GM23338 (cell line): ENCODE measurements at regions not wholly inside any gene's neighbourhood (a gene's known extent, or its start where the extent isn't known, plus 50 kb on each side); places are given as distances from the start of the nearest gene placed in this dataset.

Source experiments
- ATAC-seq: fragments of 200-7000 bp; cut with Tn5 transposase; 3 replicates; pipeline ENCODE4 v1.9.1; 2020
- DNase-seq: peaks from one replicate; pipeline ENCODE4 v3.0.0-alpha.2; 2015; ENCODE audit warnings: low spot score
- H2AFZ ChIP-seq: fragments of 200-600 bp; sonication (generic); 2 replicates; pipeline ENCODE4 v1.8.0; 2016; ENCODE audit warnings: antibody characterized with exemption, mild to moderate bottlenecking, moderate library complexity
- H3F3A ChIP-seq: fragments of 200-600 bp; sonication (generic); replicated peaks from 2 replicates; pipeline ENCODE4 v1.8.0; 2017; ENCODE audit warnings: antibody characterized with exemption, mixed run types, low read depth
- H3K27ac ChIP-seq: fragments of 200-600 bp; sonication (generic); 2 replicates; pipeline ENCODE4 v1.6.1; 2016; ENCODE audit warnings: low read depth
- H3K27me3 ChIP-seq: fragments of 200-600 bp; sonication (generic); 2 replicates; pipeline ENCODE4 v1.8.0; 2016; ENCODE audit warnings: mild to moderate bottlenecking, mixed run types, moderate library complexity; ENCODE audit not compliant: insufficient read depth
- H3K36me3 ChIP-seq: fragments of 200-600 bp; sonication (generic); 2 replicates; pipeline ENCODE4 v1.8.0; 2016; ENCODE audit warnings: mild to moderate bottlenecking; ENCODE audit not compliant: insufficient read depth
- H3K4me1 ChIP-seq: fragments of 200-600 bp; sonication (generic); 2 replicates; pipeline ENCODE4 v1.8.0; 2016; ENCODE audit warnings: mild to moderate bottlenecking, moderate library complexity; ENCODE audit not compliant: insufficient read depth
- H3K4me2 ChIP-seq: fragments of 200-600 bp; sonication (generic); 2 replicates; pipeline ENCODE4 v1.7.1; 2017; ENCODE audit warnings: mixed run types
- H3K4me3 ChIP-seq: fragments of 200-600 bp; sonication (generic); 2 replicates; pipeline ENCODE4 v1.6.1; 2016; ENCODE audit warnings: mixed run types
- H3K79me2 ChIP-seq: fragments of 200-600 bp; sonication (generic); replicated peaks from 2 replicates; pipeline ENCODE4 v1.8.0; 2017; ENCODE audit warnings: mild to moderate bottlenecking; ENCODE audit not compliant: insufficient read depth
- H3K9me2 ChIP-seq: fragments of 200-600 bp; sonication (generic); 2 replicates; pipeline ENCODE4 v1.8.0; 2017; ENCODE audit not compliant: insufficient read depth
- H4K20me1 ChIP-seq: fragments of 200-600 bp; sonication (generic); replicated peaks from 2 replicates; pipeline ENCODE4 v1.8.0; 2017; ENCODE audit warnings: mild to moderate bottlenecking; ENCODE audit not compliant: insufficient read depth
- H3K27ac Mint-ChIP-seq: 2 replicates; pipeline ENCODE4 v1.8.0; 2020; ENCODE audit warnings: inconsistent platforms, mild to moderate bottlenecking, moderate library complexity, mixed read lengths
- H3K27me3 Mint-ChIP-seq: 3 replicates; pipeline ENCODE4 v1.8.0; 2022; ENCODE audit warnings: low read depth, mild to moderate bottlenecking, moderate library complexity, mixed read lengths, inconsistent platforms; ENCODE audit not compliant: insufficient read depth, poor library complexity
- H3K36me3 Mint-ChIP-seq: 3 replicates; pipeline ENCODE4 v1.8.0; 2021; ENCODE audit warnings: low read depth, mild to moderate bottlenecking, inconsistent platforms, moderate library complexity, mixed read lengths
- H3K4me1 Mint-ChIP-seq: 3 replicates; pipeline ENCODE4 v1.8.0; 2020; ENCODE audit warnings: mild to moderate bottlenecking, inconsistent platforms, mixed read lengths
- H3K4me3 Mint-ChIP-seq: 3 replicates; pipeline ENCODE4 v1.8.0; 2021; ENCODE audit warnings: moderate library complexity, mild to moderate bottlenecking, inconsistent platforms, mixed read lengths
- H3K9me3 Mint-ChIP-seq: 3 replicates; pipeline ENCODE4 v1.8.0; 2020; ENCODE audit warnings: moderate library complexity, mild to moderate bottlenecking, inconsistent platforms, mixed read lengths
- CREB1 ChIP-seq: fragments of 250-450 bp; sonication (Bioruptor Pico); IDR thresholded peaks from 2 replicates; pipeline ENCODE4 v1.5.0; 2020; ENCODE audit warnings: low read depth, mild to moderate bottlenecking, moderate library complexity
- EZH2 ChIP-seq: fragments of 200-600 bp; sonication (generic); IDR thresholded peaks from one replicate; pipeline ENCODE4 v1.8.0; 2017; ENCODE audit warnings: antibody characterized with exemption, mild to moderate bottlenecking, low read depth; ENCODE audit not compliant: unreplicated experiment
- NANOG ChIP-seq: IDR thresholded peaks from 2 replicates; pipeline ENCODE4 v1.6.1; 2016; ENCODE audit warnings: antibody characterized with exemption, borderline replicate concordance
- STAT1 ChIP-seq: IDR thresholded peaks from one replicate; pipeline ENCODE4 v1.6.1; 2016; ENCODE audit warnings: antibody characterized with exemption; ENCODE audit not compliant: unreplicated experiment
- ZNF114 ChIP-seq: fragments of 250-450 bp; sonication (Bioruptor Pico); IDR thresholded peaks from 2 replicates; pipeline ENCODE4 v1.5.0; 2020; ENCODE audit warnings: mild to moderate bottlenecking, moderate library complexity
- ZNF331 ChIP-seq: fragments of 250-450 bp; sonication (Bioruptor Pico); IDR thresholded peaks from 2 replicates; pipeline ENCODE4 v1.5.0; 2020; ENCODE audit warnings: low read depth, mild to moderate bottlenecking, moderate library complexity
- TF ChIP-seq, protein P1 (sequence below): IDR thresholded peaks from one replicate; pipeline ENCODE4 v1.6.1; 2018; ENCODE audit warnings: antibody characterized with exemption; ENCODE audit not compliant: unreplicated experiment
- TF ChIP-seq, protein P2 (sequence below): IDR thresholded peaks from 2 replicates; pipeline ENCODE4 v1.6.1; 2016; ENCODE audit warnings: antibody characterized with exemption
- TF ChIP-seq, protein P3 (sequence below), 2 experiments: fragments of 200-600 bp in 1 of 2; sonication (generic) in 1 of 2; conservative IDR thresholded peaks; 2 replicates each; pipeline versions ENCODE4 v1.5.1 to v1.6.1; 2016 to 2017; ENCODE audit warnings: antibody characterized with exemption in 2 of 2, low read depth in 2 of 2, mild to moderate bottlenecking in 2 of 2, moderate library complexity in 1 of 2

DNA sequence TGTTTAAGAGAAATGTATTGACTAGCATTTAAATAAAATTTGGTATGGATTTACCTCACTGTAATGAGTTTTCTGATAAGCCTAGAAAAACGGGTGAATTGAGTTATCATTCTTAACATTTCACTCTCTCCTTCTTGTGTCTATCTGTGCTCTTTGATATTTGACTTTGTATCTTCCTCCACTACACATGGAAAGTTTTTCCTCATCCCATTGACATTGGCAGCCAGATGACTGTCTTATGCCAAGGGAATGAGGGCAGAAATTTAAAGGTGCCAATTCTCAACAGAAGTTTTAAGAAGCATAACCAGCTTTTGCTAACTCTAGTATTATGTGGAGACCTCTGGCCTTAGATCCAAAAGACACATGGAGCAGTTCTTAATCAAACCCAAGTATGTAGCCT, 376.6 kb downstream of the DSEL start (continued):
- TF ChIP-seq, protein P1, sequence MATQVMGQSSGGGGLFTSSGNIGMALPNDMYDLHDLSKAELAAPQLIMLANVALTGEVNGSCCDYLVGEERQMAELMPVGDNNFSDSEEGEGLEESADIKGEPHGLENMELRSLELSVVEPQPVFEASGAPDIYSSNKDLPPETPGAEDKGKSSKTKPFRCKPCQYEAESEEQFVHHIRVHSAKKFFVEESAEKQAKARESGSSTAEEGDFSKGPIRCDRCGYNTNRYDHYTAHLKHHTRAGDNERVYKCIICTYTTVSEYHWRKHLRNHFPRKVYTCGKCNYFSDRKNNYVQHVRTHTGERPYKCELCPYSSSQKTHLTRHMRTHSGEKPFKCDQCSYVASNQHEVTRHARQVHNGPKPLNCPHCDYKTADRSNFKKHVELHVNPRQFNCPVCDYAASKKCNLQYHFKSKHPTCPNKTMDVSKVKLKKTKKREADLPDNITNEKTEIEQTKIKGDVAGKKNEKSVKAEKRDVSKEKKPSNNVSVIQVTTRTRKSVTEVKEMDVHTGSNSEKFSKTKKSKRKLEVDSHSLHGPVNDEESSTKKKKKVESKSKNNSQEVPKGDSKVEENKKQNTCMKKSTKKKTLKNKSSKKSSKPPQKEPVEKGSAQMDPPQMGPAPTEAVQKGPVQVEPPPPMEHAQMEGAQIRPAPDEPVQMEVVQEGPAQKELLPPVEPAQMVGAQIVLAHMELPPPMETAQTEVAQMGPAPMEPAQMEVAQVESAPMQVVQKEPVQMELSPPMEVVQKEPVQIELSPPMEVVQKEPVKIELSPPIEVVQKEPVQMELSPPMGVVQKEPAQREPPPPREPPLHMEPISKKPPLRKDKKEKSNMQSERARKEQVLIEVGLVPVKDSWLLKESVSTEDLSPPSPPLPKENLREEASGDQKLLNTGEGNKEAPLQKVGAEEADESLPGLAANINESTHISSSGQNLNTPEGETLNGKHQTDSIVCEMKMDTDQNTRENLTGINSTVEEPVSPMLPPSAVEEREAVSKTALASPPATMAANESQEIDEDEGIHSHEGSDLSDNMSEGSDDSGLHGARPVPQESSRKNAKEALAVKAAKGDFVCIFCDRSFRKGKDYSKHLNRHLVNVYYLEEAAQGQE, result no peak
- TF ChIP-seq, protein P2, sequence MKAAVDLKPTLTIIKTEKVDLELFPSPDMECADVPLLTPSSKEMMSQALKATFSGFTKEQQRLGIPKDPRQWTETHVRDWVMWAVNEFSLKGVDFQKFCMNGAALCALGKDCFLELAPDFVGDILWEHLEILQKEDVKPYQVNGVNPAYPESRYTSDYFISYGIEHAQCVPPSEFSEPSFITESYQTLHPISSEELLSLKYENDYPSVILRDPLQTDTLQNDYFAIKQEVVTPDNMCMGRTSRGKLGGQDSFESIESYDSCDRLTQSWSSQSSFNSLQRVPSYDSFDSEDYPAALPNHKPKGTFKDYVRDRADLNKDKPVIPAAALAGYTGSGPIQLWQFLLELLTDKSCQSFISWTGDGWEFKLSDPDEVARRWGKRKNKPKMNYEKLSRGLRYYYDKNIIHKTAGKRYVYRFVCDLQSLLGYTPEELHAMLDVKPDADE, result no peak
- TF ChIP-seq ZNF331 (CRISPR knock-in tag), result no peak
- TF ChIP-seq STAT1, result no peak
- TF ChIP-seq, protein P3, sequence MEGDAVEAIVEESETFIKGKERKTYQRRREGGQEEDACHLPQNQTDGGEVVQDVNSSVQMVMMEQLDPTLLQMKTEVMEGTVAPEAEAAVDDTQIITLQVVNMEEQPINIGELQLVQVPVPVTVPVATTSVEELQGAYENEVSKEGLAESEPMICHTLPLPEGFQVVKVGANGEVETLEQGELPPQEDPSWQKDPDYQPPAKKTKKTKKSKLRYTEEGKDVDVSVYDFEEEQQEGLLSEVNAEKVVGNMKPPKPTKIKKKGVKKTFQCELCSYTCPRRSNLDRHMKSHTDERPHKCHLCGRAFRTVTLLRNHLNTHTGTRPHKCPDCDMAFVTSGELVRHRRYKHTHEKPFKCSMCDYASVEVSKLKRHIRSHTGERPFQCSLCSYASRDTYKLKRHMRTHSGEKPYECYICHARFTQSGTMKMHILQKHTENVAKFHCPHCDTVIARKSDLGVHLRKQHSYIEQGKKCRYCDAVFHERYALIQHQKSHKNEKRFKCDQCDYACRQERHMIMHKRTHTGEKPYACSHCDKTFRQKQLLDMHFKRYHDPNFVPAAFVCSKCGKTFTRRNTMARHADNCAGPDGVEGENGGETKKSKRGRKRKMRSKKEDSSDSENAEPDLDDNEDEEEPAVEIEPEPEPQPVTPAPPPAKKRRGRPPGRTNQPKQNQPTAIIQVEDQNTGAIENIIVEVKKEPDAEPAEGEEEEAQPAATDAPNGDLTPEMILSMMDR (conservative IDR thresholded peaks at IDR 0.05; ENCODE audit: low read depth in 2 of 2), result no peak
- TF ChIP-seq NANOG, result no peak
- no peak for TF ChIP-seq CREB1
- no peak for TF ChIP-seq ZNF114 (CRISPR knock-in tag)

DNA sequence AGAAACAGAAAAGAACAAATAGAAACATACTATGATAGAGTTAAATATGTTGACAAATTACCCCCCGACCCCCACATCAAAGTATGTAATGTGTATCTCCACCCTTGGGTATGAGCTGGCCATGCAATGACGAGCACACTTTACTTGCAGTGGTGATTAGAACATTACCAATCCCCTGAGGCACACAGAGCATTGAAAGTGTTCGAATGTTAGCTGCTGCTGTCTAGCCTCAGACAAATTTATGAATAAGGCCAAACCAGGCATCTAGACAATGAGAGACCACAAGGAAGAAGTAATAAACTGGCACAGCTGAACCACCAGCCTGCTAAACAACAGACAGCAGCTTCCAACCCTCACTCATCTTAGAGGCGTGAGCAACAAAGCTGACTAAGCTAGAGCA, 380.5 kb downstream of the DSEL start:
- Mint-ChIP-seq H3K36me3 (no peaks in the 10 kb centered on the region), H3K27me3 (peaks cover 3% of the 10 kb centered on the region), H3K27ac (peak overlapping the region; percentile 46; the same call in 1 of the 2 replicates), H3K4me3 (no peak overlapping the region), H3K4me1 (no peaks in the 10 kb centered on the region), H3K9me3 (no peaks in the 10 kb centered on the region)
- no peak overlapping the region for H3K4me3 ChIP-seq
- H3K27ac ChIP-seq, result no peak overlapping the region
- no peak for DNase-seq
- H3K27me3 ChIP-seq, result no peaks in the 10 kb centered on the region
- H3K36me3 ChIP-seq, result no peaks in the 10 kb centered on the region
- ATAC-seq, result no peak
- H3K4me2 ChIP-seq, result no peak overlapping the region
- no peaks in the 10 kb centered on the region for H3K9me2 ChIP-seq
- H4K20me1 ChIP-seq, result no peaks in the 10 kb centered on the region
- H3K79me2 ChIP-seq, result no peaks in the 10 kb centered on the region
- H3K4me1 ChIP-seq, result no peaks in the 10 kb centered on the region
- no peaks in the 10 kb centered on the region for H3F3A ChIP-seq
- H2AFZ ChIP-seq, result no peak overlapping the region
- TF ChIP-seq EZH2 (no peak), CREB1 (no peak)
- TF ChIP-seq, protein P1, result no peak
